GM18858 (cell line): ENCODE measurements at regions not wholly inside any gene's neighbourhood (a gene's known extent, or its start where the extent isn't known, plus 50 kb on each side); places are given as distances from the start of the nearest gene placed in this dataset.

Experiments used
- ATAC-seq: cut with Tn5 transposase; IDR thresholded peaks from one replicate; pipeline ENCODE4 v1.9.1; 2021; ENCODE audit not compliant: unreplicated experiment

- ATAC-seq = no peak
Observed at GRCh38 chr4:28117084-28117682, 1256.5 kb downstream of the STIM2 start.

- ATAC-seq = no peak
Observed at GRCh38 chr4:28146191-28146590, 1285.5 kb downstream of the STIM2 start.

GRCh38 chr4:28148221-28148620, 1287.6 kb downstream of the STIM2 start:
- no peak for ATAC-seq

- no peak for ATAC-seq
Observed at GRCh38 chr4:28149762-28150161, 1289.1 kb downstream of the STIM2 start.

- ATAC-seq = no peak
Observed at GRCh38 chr4:28151314-28151713, 1290.7 kb downstream of the STIM2 start.

GRCh38 chr4:28167411-28167810, 1306.8 kb downstream of the STIM2 start:
- no peak for ATAC-seq

GRCh38 chr4:28176942-28177341, 1316.3 kb downstream of the STIM2 start:
- no peak for ATAC-seq

GRCh38 chr4:28177641-28178040, 1317.0 kb downstream of the STIM2 start:
- no peak for ATAC-seq

- no peak for ATAC-seq
Observed at GRCh38 chr4:28179126-28179525, 1318.5 kb downstream of the STIM2 start.

- ATAC-seq = no peak
Observed at GRCh38 chr4:28209371-28209924, 1348.8 kb downstream of the STIM2 start.

GRCh38 chr4:28211676-28212470, 1351.2 kb downstream of the STIM2 start:
- ATAC-seq = no peak

GRCh38 chr4:28221536-28221935, 1360.9 kb downstream of the STIM2 start:
- no peak for ATAC-seq

- no peak for ATAC-seq
Observed at GRCh38 chr4:28225050-28225449, 1364.4 kb downstream of the STIM2 start.

GRCh38 chr4:28225689-28226353, 1365.2 kb downstream of the STIM2 start:
- ATAC-seq = no peak

- no peak for ATAC-seq
Observed at GRCh38 chr4:28226962-28227361, 1366.3 kb downstream of the STIM2 start.

GRCh38 chr4:28227764-28228163, 1367.1 kb downstream of the STIM2 start:
- no peak for ATAC-seq

- ATAC-seq = no peak
Observed at GRCh38 chr4:28228561-28229491, 1368.2 kb downstream of the STIM2 start.

GRCh38 chr4:28232376-28232775, 1371.7 kb downstream of the STIM2 start:
- ATAC-seq = no peak

GRCh38 chr4:28232951-28233350, 1372.3 kb downstream of the STIM2 start:
- no peak for ATAC-seq

GRCh38 chr4:28233724-28234123, 1373.1 kb downstream of the STIM2 start:
- no peak for ATAC-seq

GRCh38 chr4:28238876-28239275, 1378.2 kb downstream of the STIM2 start:
- ATAC-seq = no peak
